GM19043 (cell line): ENCODE measurements at regions not wholly inside any gene's neighbourhood (a gene's known extent, or its start where the extent isn't known, plus 50 kb on each side); places are given as distances from the start of the nearest gene placed in this dataset.
A peak's percentile ranks its signal among the peaks of the same experiment; 100 is the strongest.
"Not testable (repeated sequence)": the region's sequence is repeated elsewhere in the genome, so short reads cannot be mapped to it uniquely, and the experiment has no call there.

Source experiments
- ATAC-seq: cut with Tn5 transposase; IDR thresholded peaks from one replicate; pipeline ENCODE4 v1.9.1; 2021; ENCODE audit warnings: low read depth; ENCODE audit not compliant: unreplicated experiment

DNA sequence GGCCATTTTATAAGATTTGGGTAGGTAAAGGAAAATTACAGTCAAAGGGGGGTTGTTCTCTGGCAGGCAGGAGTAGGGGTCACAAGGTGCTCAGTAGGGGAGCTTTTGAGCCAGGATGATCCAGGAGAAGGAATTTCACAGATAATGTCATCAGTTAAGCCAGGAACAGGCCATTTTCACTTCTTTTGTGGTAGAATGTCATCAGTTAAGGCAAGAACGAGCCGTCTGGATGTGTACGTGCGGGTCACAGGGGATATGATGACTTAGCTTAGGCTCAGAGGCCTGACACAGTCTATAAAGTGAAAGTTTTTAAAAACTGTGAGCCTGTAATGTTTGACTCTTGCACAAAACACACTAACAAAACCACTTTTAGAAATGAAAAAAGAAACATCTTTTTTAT is 1371.3 kb upstream of the RAG2 start:
- not testable (repeated sequence) for ATAC-seq

DNA sequence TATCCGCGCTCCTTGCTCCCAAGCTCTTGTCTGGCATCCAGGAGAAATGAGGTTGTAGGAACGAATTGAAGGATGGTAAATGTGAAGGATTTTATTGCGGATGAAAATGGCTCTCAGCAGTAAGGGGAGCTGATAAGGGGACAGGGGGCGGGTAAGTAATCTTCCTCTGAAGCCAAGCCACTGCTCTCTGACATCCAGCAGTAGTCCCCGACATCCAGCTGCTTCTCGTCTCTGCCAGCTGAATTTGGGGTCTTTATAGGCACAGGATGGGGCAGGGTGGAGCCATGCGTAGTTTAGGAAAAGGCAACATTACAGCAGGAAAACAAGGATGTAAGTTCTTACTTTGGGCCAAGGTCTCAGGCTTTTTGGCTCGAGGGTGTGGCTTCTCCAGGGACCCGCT is 1370.1 kb upstream of the RAG2 start:
- no peak for ATAC-seq

DNA sequence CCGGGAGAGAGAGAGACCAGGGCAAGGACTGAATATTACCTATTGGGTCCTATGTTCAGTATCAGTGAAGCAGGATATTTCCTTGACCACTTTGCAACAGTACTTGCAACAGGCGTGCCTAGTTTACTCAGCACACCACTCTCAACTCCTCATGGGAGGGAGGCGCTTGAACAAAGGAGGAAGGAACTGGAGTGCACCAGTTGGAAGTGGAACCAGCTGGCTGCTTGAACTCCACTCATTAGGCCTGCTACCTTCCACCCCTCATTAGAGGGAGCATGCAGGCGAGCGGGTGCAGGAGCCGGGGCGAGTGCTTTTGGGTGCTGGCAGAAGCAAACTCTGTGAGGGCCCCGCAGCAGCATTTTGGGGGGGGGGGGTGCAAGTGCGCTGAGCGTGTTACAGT is 1369.6 kb upstream of the RAG2 start:
- ATAC-seq, result no peak

DNA sequence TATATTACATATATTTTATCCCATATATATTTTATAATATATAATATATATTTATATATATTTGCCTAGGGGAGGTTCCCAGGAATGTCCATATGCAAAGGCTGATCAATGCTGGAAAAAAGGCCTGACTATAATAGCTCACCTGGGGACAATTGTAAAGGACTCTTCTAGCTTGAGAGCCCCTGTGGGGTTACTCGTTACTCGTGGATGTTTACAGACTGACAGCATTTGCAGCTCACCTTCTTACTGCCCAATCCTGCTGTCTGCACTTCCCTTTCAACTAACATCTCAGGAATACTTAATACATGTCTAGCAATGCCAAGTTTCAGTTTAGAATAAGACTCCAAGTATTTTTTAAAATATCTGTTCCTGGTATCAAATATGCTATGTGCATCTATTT is 1365.4 kb upstream of the RAG2 start:
- ATAC-seq, result no peak

DNA sequence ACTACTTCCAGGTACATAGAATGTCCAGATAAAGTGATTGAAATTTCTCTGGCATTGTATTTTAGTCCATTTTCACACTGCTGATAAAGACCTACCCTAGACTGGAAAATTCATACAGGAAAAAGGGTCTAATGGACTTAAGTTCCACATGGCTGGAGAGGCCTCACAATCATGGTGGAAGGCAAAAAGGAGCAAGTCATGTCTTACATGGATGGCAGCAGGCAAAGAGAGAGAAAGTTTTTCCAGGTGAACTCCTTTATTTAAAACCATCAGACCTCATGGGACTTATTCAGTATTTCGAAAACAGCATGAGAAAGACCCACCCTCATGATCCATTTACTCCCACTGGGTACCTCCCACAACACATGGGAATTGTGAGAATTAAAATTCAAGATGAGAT is 1359.7 kb upstream of the RAG2 start:
- ATAC-seq, result no peak

DNA sequence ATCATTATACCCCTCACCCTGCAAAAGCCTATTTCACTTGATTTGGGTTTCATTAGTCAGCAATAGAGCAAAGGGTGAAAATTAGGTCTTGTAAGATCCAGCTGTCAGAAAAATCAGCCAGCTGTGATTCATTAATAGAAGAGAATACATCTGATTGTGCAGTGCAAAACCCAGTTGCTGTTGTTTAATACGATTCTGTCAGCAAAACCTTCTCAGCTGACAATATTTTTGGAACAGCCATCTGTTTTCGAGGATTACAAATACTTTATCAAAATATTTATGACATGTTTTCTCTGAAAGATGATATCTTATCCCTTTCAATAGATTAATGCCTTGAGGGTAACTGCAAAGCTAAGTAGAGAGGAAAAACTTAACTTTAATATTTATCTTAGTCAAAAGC is 1354.0 kb upstream of the RAG2 start:
- ATAC-seq, result no peak

DNA sequence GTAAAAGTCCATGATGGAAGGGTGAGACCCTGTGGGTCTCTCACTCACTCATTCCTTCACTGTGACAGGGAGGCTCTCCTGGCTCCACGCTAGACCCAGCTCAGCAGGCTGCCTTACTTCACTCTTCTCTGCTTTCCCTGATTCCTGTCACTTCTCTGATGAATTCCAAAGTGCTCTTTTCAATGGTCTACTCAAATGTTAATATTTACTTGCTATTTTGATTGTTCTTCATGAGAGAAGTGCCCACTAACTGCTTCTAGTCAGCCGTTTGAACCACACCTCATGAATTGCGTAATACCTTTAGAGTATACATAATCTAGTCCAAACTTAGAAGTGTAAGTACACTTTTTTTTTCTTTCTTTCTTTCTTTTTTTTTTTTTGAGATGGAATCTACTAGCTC is 1350.2 kb upstream of the RAG2 start:
- ATAC-seq, result no peak

DNA sequence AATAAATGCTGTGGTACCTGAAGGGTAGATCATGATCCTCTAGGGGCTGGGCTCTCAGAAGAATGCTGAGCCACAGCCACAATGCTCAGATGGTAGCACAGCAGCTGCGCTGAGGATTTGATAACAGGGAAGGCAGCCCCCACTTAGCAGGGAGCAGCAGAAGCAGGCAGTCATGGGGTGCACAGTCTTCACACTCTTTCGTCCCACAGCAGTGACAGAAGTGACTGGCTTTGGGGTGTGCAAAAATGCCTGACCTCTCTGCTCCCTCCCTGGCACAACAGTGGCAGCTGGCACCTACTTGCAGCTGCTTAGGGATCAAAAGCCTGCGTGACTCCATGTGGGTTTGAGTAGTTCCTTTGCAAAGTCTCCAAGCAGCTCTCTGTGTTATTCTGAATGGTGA is 1349.8 kb upstream of the RAG2 start:
- ATAC-seq, result no peak

DNA sequence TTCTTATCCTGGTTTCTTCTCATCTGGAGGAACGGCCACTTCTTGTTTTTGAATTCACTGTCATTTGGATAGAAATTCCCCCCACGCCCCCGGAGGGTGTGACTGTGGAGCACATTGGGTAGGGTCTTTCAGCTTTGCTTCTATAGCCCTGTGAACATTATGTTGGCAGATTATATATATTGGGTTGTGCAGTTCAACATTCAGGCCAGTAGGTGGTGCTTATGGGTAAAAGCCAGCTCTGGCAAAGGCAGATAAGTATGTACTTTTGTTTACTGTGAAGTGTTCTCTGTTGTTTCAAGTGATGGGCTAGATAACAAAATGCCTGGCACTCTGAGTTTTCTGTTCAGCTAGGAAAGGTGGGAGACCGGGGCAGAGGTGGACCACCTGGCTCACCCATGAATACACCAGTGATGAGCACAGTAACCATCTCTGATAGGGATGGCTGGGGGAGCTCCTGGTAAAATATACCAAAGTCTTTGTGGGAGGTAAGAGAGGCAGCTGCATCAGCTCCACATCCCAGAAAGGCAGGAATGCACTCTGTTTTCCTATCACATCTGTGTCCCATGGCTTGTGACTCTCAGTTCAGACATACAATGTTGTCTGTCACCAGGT is 1348.2 kb upstream of the RAG2 start:
- ATAC-seq, result peak; percentile 70

DNA sequence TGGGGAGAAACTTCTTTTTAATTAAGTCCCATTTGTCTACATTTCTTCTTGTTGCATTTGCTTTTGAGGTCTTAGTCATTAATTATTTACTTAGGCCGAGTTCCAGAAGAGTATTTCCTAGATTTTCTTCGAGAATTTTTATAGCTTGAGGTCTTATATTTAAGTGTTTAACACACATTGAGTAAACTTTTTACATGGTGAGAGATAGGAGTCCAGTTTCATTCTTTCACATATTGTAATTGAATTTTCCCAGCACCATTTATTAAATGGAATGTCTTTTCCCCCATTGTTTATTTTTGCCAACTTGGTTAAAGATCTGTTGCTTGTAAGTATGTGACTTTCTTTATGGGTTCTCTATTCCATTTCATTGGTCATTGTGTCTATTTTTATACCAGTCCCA is 1344.0 kb upstream of the RAG2 start:
- no peak for ATAC-seq

DNA sequence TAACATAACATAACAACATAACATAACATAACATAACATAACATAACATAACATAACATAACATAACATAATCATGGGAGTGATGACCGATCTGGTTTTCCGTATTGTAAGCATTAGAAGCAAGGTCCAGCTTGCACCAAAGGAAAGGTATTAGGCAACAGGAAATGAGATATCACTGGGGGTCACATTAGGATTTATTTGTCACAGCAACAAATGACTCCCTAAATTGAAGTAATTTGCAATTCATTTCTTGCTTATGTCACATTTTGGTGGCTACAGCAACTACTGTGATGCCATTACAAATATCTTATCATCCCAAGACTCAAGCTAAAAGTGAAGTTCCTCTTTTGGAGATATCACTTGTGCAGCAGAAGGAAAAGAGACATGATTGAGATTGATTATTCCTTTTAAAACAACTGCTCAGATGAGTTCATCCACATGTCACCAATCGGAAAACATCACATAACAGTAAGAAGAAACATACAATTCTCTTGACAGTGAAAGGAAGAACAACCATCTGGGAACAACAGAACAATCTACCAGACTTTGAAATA is 1331.1 kb upstream of the RAG2 start:
- ATAC-seq, result no peak

DNA sequence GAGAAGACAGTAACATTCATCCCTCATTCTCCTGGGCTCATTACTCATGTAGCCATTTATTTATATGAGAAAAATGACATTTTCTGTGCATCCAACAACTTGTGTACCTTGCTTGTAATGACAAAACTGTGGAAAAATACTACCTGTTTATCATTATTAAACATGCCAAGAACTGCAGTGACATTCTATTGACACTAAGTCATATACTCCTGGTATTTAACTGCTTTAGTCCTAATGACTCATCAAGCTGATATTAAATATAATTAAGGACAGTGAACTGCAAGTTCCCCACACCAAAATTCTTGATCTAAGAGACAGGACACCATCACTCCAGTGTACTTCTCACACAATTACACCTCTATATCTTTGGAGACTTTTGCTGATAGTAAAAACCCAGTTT is 1328.7 kb upstream of the RAG2 start:
- no peak for ATAC-seq

DNA sequence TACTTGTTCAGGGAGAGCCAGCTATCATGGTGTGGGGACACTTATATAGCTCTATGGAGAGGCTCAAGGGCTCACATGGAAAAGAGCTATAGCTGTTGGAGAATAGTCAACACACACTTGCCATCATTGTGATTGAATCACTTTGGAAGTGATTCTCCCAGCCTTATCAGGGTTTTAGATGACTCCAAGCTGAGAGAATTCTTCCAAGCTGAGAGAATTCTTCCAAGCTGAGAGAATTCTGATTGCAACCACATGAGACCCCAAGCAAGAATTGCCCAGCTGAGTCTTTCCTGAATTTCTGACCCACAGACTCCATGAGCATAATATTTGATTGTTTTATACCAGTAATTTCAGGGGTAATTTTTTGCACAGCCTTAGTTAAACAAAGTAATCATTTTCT is 1318.3 kb upstream of the RAG2 start:
- no peak for ATAC-seq

DNA sequence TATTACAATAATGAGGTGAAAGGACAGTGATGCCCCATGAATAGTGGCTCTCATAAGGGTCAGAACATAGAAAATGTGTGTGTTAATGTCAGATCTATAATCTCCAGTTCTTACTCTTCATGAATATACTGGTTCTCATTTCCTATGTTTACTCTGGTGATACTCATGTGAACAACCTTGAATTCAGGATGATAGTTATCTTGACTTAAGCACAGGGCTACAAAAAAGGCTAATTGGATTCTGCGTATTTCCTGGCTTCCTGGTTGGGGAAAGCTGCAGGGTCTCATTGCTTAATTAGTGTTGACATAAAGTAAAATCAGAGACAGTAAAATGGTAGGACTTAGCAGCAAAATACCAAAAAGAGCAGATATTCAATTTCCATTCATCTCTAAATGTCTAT is 1316.8 kb upstream of the RAG2 start:
- no peak for ATAC-seq

DNA sequence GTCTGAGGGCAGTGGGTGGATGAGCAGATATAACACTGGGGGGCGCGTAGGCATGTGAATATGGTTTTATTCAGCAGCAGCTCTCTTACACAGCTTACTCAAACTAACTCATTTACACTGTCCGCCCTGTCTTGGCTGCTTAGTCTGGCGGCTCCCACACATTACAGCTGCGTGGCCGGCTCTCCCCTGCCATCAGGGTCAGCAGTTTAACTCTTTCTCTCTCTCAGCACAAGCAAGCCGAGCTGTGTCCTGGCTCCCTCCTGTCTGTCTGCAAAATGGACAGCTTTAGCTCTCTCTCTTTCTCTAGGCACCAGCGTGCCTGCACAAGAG is 1310.1 kb upstream of the RAG2 start:
- ATAC-seq, result no peak

DNA sequence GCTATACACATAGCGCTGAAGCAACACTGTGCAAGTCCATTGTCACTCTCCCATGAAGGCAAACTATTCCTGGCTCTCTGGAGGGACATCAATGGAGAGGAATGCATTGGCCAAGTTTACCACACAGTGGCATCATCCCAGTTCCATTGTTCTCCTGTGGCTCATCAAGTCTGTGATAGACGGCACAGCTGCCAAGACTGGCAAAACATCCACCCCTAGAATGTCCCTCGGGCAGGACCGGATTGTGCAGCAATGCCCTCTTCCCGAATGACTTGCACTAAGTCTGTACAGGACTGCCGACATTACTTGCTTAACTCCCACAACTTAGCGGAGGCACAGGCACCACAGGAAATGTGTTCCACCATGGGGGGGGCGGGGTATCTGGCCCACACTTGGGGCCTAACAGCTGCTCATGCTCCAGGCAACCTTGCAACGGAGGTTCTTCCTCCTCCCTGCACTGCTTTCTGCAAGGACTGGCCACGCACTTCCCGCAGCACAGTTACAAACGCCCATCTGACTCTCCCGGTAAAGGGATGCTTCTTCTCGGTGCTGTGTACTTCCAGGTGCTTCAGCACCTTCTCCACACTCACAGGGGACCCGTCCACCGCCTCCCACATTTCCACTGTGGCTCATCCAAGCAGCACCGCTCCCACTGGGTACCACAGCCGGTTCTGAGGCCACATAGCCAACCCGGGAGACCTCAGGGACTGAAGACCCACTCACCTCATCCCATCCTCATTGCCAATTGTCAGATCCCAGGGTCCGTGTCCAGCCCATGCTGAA is 1309.6 kb upstream of the RAG2 start:
- no peak for ATAC-seq

DNA sequence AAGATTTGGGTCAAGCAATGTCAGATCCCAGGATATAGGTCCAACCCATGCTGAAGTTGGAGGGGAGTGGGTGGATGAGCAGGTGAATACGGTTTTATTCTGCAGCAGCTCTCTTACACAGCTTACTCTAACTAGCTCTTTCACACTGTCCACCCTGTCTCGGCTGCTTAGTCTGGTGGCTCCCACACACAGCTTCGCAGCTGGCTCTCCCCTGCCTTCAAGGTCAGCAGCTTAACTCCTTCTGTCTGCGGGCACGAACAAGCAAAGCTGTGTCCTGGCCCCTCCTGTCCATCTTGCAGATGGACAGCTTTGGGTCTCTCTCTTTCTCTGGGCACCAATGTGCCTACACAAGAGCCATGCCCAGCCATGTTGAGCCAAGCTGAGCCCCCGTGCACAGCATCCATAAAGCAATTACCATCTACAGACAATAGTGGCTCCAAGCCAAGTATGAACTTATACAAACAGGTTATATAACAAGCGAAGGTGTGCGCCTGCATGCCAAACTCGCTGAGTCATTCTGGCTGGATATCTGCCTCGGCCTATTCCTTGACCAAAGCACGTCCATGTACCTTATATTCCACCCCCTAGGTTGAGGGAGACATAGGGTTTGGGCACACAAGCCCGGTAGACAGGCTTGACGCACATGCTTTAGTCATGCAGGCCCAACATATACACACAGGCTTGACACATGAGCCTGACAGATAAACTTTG is 1307.8 kb upstream of the RAG2 start:
- ATAC-seq, result no peak

DNA sequence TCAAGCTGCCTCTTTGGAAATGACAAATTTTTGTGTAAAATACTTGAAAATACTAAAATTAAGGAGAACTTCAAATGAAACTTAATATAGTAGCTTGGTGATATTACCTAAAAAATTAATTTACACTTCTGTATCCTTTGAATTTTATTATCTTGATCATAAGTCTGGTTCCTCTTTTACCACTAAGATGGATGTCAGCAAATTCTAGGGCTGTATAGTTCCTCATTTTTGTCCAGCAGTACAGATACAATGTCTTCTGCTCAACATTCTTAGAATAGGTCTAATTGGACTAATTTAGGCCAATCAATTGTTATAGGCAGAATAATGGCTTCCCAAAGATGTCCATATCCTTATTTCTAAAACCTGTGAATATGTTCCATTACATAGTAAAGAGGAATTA is 1298.0 kb upstream of the RAG2 start:
- no peak for ATAC-seq

DNA sequence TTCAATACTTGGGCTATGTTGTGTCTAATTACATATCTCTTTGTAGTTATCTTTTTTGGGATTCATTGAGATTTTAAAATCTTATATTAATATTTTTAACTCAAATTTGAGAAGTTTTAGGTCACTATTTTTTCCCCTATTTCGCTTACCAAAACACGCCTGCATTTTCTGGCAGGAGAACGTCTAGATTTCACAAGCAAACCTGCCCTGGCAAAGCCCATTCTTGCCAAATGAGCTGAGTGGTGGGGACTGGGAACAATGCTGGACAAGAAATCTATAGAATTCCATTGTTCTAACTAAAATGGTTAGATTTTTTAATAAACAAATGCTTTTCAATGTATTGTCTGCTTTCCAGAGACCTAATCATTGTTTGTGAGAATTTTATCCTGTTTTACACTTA is 1283.7 kb upstream of the RAG2 start:
- no peak for ATAC-seq

DNA sequence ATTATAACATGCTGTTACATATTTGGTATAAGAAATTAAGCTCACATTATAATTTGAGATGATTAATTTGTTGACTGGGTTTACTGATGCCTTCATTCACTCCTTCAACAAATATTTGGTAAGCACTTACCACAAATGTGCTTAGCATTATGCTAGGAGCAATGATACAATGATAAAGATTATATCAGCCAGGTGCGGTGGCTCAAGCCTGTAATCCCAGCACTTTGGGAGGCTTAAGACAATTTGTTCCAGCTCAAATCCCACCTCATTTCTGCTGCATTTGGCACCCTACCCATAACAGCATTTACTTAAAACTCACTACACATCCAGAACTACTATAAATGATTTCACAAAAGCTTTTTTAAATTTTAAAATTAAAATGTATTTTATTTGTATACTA is 1263.6 kb upstream of the RAG2 start:
- ATAC-seq, result no peak

DNA sequence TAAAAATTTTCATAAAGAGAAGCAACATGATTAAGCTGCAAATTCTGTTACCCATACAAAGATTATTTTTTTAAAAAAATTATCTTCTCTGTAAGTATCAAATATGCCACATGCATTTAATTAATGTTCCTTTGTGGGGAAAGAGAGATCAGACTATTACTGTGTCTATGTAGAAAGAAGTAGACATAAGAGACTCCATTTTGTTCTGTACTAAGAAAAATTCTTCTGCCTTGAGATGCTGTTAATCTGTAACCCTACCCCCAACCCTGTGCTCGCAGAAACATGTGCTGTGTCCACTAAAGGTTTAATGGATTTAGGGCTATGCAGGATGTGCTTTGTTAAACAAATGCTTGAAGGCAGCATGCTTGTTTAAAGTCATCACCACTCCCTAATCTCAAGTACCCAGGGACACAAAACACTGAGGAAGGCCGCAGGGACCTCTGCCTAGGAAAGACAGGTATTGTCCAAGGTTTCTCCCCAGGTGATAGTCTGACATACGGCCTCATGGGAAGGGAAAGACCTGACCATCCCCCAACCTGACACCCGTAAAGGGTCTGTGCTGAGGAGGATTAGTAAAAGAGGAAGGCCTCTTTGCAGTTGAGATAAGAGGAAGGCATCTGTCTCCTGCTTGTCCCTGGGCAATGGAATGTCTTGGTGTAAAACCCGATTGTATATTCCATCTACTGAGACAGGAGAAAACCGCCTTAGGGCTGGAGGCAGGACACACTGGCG is 1260.9 kb upstream of the RAG2 start:
- not testable (repeated sequence) for ATAC-seq
